Activated CD4-positive, alpha-beta T cell treated with anti-CD3 and anti-CD28 coated beads for 36 hours (primary cell): ENCODE measurements at regions not wholly inside any gene's neighbourhood (a gene's known extent, or its start where the extent isn't known, plus 50 kb on each side); places are given as distances from the start of the nearest gene placed in this dataset.

Source experiments
- ATAC-seq: fragments of 200-7000 bp; cut with Tn5 transposase; one replicate; pipeline ENCODE4 v1.10.0; 2021; ENCODE audit warnings: mild to moderate bottlenecking, moderate library complexity
- CTCF ChIA-PET: fragments of 350-600 bp; sonication (Branson Sonifier 250); formaldehyde crosslinking; loops from one replicate; lab custom pipeline; 2021; ENCODE audit warnings: antibody characterized with exemption; lab: Charles Lee
- POLR2A ChIA-PET: fragments of 350-600 bp; sonication (Branson Sonifier 250); formaldehyde crosslinking; loops from one replicate; lab custom pipeline; 2021; ENCODE audit warnings: antibody characterized with exemption, inconsistent platforms; lab: Charles Lee
- DNase-seq: peaks from one replicate; pipeline ENCODE4 v3.0.0-alpha.2; 2020
- H3K27ac Mint-ChIP-seq: one replicate; pipeline ENCODE4 v1.8.0; 2021; ENCODE audit warnings: mixed read lengths
- H3K27me3 Mint-ChIP-seq: one replicate; pipeline ENCODE4 v1.8.0; 2021; ENCODE audit warnings: mixed read lengths
- H3K36me3 Mint-ChIP-seq: one replicate; pipeline ENCODE4 v1.8.0; 2021; ENCODE audit warnings: low read depth, mixed read lengths
- H3K4me1 Mint-ChIP-seq: one replicate; pipeline ENCODE4 v1.8.0; 2021; ENCODE audit warnings: mixed read lengths
- H3K4me3 Mint-ChIP-seq: one replicate; pipeline ENCODE4 v1.8.0; 2021; ENCODE audit warnings: mild to moderate bottlenecking, moderate library complexity, mixed read lengths
- H3K9me3 Mint-ChIP-seq: one replicate; pipeline ENCODE4 v1.8.0; 2021; ENCODE audit warnings: low read depth, mixed read lengths
- intact Hi-C, 2 experiments: fragments of 100-400 bp; cut with DNase I in 1 of 2; cut with micrococcal nuclease in 1 of 2; formaldehyde crosslinking; loops; one replicate each; pipeline versions ENCODE4 v1.14.2 to v1.15.1; 2022 to 2024; cut with DNase I, micrococcal nuclease

DNA sequence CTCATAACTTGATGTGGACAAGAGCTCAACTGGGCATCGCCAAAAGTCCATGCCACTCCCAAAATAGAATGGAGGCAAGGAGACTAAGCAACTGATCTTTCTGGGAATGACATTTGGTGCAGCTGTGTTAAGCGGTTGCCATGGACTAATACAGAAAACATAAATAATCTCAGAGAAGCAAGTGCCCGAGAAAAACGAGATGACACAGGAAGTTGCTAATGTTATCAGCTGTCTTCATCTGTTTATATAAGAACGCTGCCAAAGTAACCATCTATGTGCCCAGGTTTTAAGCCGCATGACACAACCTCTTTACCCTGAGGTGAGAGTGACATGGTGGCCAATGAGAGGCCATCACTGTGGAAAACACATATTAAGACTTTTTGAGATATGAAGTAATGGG, 54.9 kb upstream of the SACS start:
- Mint-ChIP-seq H3K9me3 (no peaks in the 10 kb centered on the region), H3K36me3 (no peaks in the 10 kb centered on the region), H3K27ac (no peak overlapping the region), H3K4me3 (no peak overlapping the region), H3K27me3 (peaks cover 13% of the 10 kb centered on the region), H3K4me1 (no peaks in the 10 kb centered on the region)
- ChIA-PET CTCF (no interaction called here), POLR2A (no interaction called here)
- ATAC-seq (no peak), DNase-seq (no peak)
- intact Hi-C loops: no loop called here

GRCh38 chr13:23496255-23496654, 62.8 kb upstream of the SACS start:
- ATAC-seq (no peak), DNase-seq (no peak)
- Mint-ChIP-seq H3K4me3 (no peak overlapping the region), H3K4me1 (no peaks in the 10 kb centered on the region), H3K27me3 (peaks cover 34% of the 10 kb centered on the region), H3K27ac (no peak overlapping the region), H3K36me3 (no peaks in the 10 kb centered on the region), H3K9me3 (no peaks in the 10 kb centered on the region)
- ChIA-PET POLR2A (no interaction called here), CTCF (no interaction called here)
- intact Hi-C loops: no loop called here

- intact Hi-C loops: no loop called here
- POLR2A ChIA-PET: no interaction called here
Observed at GRCh38 chr13:23497191-23497590, 63.7 kb upstream of the SACS start.

DNA sequence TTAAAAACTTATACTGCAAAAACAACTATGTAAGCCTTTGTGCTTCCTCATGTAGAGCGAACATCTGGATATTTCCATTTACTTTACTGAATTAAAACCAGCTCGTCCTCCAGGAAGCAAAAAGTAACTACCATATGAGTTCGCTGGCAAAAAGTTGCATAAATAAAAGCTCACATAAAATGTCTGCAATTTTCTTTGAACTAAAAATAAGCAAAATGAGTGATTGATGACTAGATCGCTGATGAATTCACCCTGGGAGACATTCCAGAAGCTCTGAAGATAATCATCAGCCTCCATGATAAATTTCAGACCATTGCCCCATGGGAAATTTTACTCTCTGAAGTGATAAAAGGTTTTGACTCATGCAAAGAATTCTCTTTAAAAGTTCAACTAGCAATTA, 67.3 kb upstream of the SACS start:
- H3K27me3 Mint-ChIP-seq: peaks cover 20% of the 10 kb centered on the region
- intact Hi-C loops: no loop called here
- no peaks in the 10 kb centered on the region for H3K4me1 Mint-ChIP-seq
- ChIA-PET POLR2A (no interaction called here), CTCF (no interaction called here)
- H3K27ac Mint-ChIP-seq: no peak overlapping the region
- no peaks in the 10 kb centered on the region for H3K36me3 Mint-ChIP-seq
- ATAC-seq (no peak), DNase-seq (no peak)
- no peaks in the 10 kb centered on the region for H3K9me3 Mint-ChIP-seq
- no peak overlapping the region for H3K4me3 Mint-ChIP-seq

More at GRCh38 chr13:23497191-23497590, 63.7 kb upstream of the SACS start:
- no peak for DNase-seq
- CTCF ChIA-PET: no interaction called here
- no peaks in the 10 kb centered on the region for H3K36me3 Mint-ChIP-seq
- no peak overlapping the region for H3K27ac Mint-ChIP-seq
- no peak for ATAC-seq
- no peaks in the 10 kb centered on the region for H3K4me1 Mint-ChIP-seq
- no peaks in the 10 kb centered on the region for H3K9me3 Mint-ChIP-seq
- no peak overlapping the region for H3K4me3 Mint-ChIP-seq
- H3K27me3 Mint-ChIP-seq: peaks cover 34% of the 10 kb centered on the region

- H3K36me3 Mint-ChIP-seq: no peaks in the 10 kb centered on the region
- CTCF ChIA-PET: interaction anchor here (0.6 to 0.8 kb wide), 2 partner anchors 10 to 61 kb away, joined by 3 read pairs; no protein-coding TSS in a partner anchor
- peaks cover 9% of the 10 kb centered on the region for H3K27me3 Mint-ChIP-seq
- POLR2A ChIA-PET: no interaction called here
- H3K4me1 Mint-ChIP-seq: no peaks in the 10 kb centered on the region
- no peak overlapping the region for H3K27ac Mint-ChIP-seq
- H3K4me3 Mint-ChIP-seq: no peak overlapping the region
- ATAC-seq (no peak), DNase-seq (no peak)
- intact Hi-C loops: no loop called here
- H3K9me3 Mint-ChIP-seq: no peaks in the 10 kb centered on the region
Observed at GRCh38 chr13:23504180-23504579, 66.0 kb upstream of the TNFRSF19 start.

GRCh38 chr13:23505007-23505406, 65.2 kb upstream of the TNFRSF19 start:
- Mint-ChIP-seq H3K27ac (no peak overlapping the region), H3K4me1 (no peaks in the 10 kb centered on the region), H3K36me3 (no peaks in the 10 kb centered on the region), H3K4me3 (no peak overlapping the region), H3K9me3 (no peaks in the 10 kb centered on the region), H3K27me3 (peaks cover 10% of the 10 kb centered on the region)
- intact Hi-C loops: no loop called here
- no peak for DNase-seq
- ChIA-PET POLR2A (no interaction called here), CTCF (interaction anchor here (0.5 kb wide), 1 partner anchor 529 kb away, joined by 3 read pairs; no protein-coding TSS in a partner anchor)
- no peak for ATAC-seq

- Mint-ChIP-seq H3K36me3 (no peaks in the 10 kb centered on the region), H3K27me3 (peaks cover 7% of the 10 kb centered on the region), H3K27ac (no peak overlapping the region), H3K9me3 (no peaks in the 10 kb centered on the region), H3K4me3 (no peak overlapping the region), H3K4me1 (no peaks in the 10 kb centered on the region)
- ATAC-seq (no peak), DNase-seq (no peak)
- ChIA-PET CTCF (no interaction called here), POLR2A (no interaction called here)
- intact Hi-C loops: no loop called here
Observed at GRCh38 chr13:23506071-23506806, 64.0 kb upstream of the TNFRSF19 start.

DNA sequence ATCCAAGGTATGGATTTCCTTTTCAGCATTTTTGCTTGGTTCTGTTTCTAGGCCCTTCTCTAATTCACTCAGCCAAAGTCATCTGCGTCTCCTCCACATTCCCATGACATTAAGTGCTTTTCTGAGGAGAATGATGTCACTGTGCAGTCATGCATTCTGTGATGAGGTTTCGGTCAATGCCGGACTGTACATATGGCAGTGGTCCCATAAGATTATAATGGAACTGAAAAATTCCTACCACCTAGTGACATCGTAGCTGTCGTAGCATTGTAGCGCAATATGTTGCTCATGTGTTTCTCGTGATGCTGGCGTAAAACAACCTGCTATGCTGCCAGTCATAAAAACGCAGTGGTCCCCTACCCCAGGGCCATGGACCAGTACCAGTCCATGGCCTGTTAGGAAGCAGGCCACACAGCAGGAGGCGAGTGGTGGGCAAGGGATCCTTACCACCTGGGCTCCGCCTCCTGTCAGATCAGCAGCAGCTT, 63.4 kb upstream of the TNFRSF19 start:
- no peaks in the 10 kb centered on the region for H3K36me3 Mint-ChIP-seq
- no peak overlapping the region for H3K4me3 Mint-ChIP-seq
- ChIA-PET CTCF (no interaction called here), POLR2A (no interaction called here)
- no peaks in the 10 kb centered on the region for H3K4me1 Mint-ChIP-seq
- no peak overlapping the region for H3K27ac Mint-ChIP-seq
- no peaks in the 10 kb centered on the region for H3K9me3 Mint-ChIP-seq
- ATAC-seq (no peak), DNase-seq (no peak)
- intact Hi-C loops: no loop called here
- H3K27me3 Mint-ChIP-seq: peaks cover 7% of the 10 kb centered on the region

GRCh38 chr13:23509781-23510543, 60.2 kb upstream of the TNFRSF19 start:
- CTCF ChIA-PET: no interaction called here
- Mint-ChIP-seq H3K36me3 (no peaks in the 10 kb centered on the region), H3K4me1 (no peaks in the 10 kb centered on the region), H3K4me3 (no peak overlapping the region), H3K27ac (no peak overlapping the region), H3K27me3 (peaks cover 26% of the 10 kb centered on the region), H3K9me3 (no peaks in the 10 kb centered on the region)
- POLR2A ChIA-PET: no interaction called here
- DNase-seq (no peak), ATAC-seq (no peak)
- intact Hi-C loops: loop anchor here in 1 of 2 experiments (5.0 kb wide), 1 partner anchor 362 kb away; no protein-coding TSS in a partner anchor

DNA sequence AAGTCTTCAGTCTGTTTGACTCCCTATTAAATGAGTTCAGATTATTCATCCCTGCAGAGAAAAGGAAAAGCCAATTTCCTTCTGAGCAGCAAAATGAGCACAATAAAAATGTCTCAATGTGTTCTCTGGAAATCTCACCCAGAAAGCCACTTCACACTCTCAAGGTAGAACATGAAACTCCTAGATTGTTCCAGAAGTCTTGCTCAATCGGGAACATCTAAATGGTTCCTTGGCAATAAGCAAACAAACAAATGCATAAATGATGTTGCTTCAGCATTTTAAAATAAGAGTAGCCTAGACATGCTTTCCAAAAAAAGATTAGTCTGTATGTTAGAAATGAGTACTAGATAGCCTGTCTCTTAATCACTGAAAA, 59.7 kb upstream of the TNFRSF19 start:
- DNase-seq (no peak), ATAC-seq (no peak)
- no peak overlapping the region for H3K27ac Mint-ChIP-seq
- intact Hi-C loops: loop anchor here in 1 of 2 experiments (5.0 kb wide), 1 partner anchor 362 kb away; no protein-coding TSS in a partner anchor
- H3K9me3 Mint-ChIP-seq: no peaks in the 10 kb centered on the region
- H3K27me3 Mint-ChIP-seq: peaks cover 31% of the 10 kb centered on the region
- no peaks in the 10 kb centered on the region for H3K36me3 Mint-ChIP-seq
- ChIA-PET CTCF (interaction anchor here (0.6 kb wide), 1 partner anchor 1703 kb away, joined by 3 read pairs; no protein-coding TSS in a partner anchor), POLR2A (no interaction called here)
- no peaks in the 10 kb centered on the region for H3K4me1 Mint-ChIP-seq
- no peak overlapping the region for H3K4me3 Mint-ChIP-seq

DNA sequence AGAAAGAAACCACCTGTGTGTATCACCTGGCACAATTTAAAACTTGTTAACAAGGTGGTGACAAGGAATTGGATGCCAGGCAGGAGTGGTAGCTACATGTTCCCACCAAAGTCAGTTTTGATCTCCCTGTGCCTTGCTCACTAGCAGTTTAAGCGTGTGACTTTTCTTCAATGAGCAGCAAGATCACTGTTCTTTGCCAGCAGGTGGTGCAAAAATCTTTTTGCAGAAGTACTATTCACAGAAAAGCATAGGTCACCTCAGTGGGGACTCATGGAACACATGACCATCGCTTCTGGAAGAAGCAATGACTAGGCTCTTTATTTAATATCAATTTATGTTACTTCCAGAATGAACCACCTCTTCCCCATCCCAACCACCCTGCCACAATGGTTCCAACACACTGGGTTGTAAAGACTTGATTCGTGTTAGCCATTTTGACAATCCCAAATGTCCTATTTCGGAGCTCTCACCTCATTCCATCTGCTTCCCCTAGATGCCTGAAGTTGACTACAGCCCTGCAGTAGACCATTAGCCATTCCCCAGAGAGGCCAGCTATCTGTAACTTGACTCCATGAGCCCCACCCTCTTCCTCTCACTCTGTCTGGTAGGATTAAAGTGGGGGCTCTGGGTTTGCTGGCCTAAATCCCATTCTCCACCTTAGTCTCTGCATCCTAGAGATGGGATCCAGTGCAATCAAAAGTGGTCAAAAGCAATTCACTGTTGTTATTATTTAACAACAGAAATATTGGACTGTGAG, 59.1 kb upstream of the TNFRSF19 start:
- ATAC-seq (no peak), DNase-seq (peak; percentile 6)
- Mint-ChIP-seq H3K9me3 (no peaks in the 10 kb centered on the region), H3K27ac (no peak overlapping the region), H3K27me3 (peaks cover 28% of the 10 kb centered on the region), H3K36me3 (no peaks in the 10 kb centered on the region), H3K4me3 (no peak overlapping the region), H3K4me1 (no peaks in the 10 kb centered on the region)
- ChIA-PET POLR2A (no interaction called here), CTCF (interaction anchor here (0.6 kb wide), 1 partner anchor 1703 kb away, joined by 3 read pairs; no protein-coding TSS in a partner anchor)
- intact Hi-C loops: loop anchor here in 1 of 2 experiments (5.0 kb wide), 1 partner anchor 361 kb away; no protein-coding TSS in a partner anchor
